PC-9 (cell line): ENCODE measurements at regions not wholly inside any gene's neighbourhood (a gene's known extent, or its start where the extent isn't known, plus 50 kb on each side); places are given as distances from the start of the nearest gene placed in this dataset.

Source experiments
- BruUV-seq: library from RNA; stranded (reverse); fragments of 400-500 nt; replicated peaks from 2 replicates; lab custom pipeline; 2021; lab: Mats Ljungman, UMichigan
- CTCF ChIA-PET: fragments of 300-600 bp; sonication (Branson Sonifier 250); formaldehyde crosslinking; loops from one replicate; lab custom pipeline; 2022; ENCODE audit warnings: antibody characterized with exemption; lab: Charles Lee
- POLR2A ChIA-PET: fragments of 300-600 bp; sonication (Branson Sonifier 250); formaldehyde crosslinking; loops from one replicate; lab custom pipeline; 2022; ENCODE audit warnings: antibody characterized with exemption; ENCODE audit not compliant: unreplicated experiment; lab: Charles Lee
- DNase-seq, 2 experiments: peaks; one replicate each; pipeline versions ENCODE4 v3.0.0 to v3.0.0-alpha.2; 2015 to 2022; ENCODE audit warnings: mixed read lengths in 1 of 2
- H2AFZ ChIP-seq: fragments of 200-600 bp; sonication (generic); 2 replicates; pipeline ENCODE4 v1.8.1; 2017; ENCODE audit warnings: antibody characterized with exemption
- H3F3A ChIP-seq: fragments of 200-600 bp; sonication (generic); 2 replicates; pipeline ENCODE4 v1.8.1; 2017; ENCODE audit warnings: antibody characterized with exemption, mild to moderate bottlenecking, low read depth; ENCODE audit not compliant: insufficient read depth
- H3K27ac ChIP-seq: fragments of 200-600 bp; sonication (generic); 2 replicates; pipeline ENCODE4 v1.6.1; 2016; ENCODE audit warnings: mixed run types
- H3K27me3 ChIP-seq: fragments of 200-600 bp; sonication (generic); 2 replicates; pipeline ENCODE4 v1.6.1; 2016; ENCODE audit warnings: low read depth, mixed run types; ENCODE audit not compliant: insufficient read depth
- H3K36me3 ChIP-seq: fragments of 200-600 bp; sonication (generic); 2 replicates; pipeline ENCODE4 v1.6.1; 2016; ENCODE audit warnings: low read depth, mixed run types
- H3K4me1 ChIP-seq: fragments of 200-600 bp; sonication (generic); replicated peaks from 2 replicates; pipeline ENCODE4 v1.6.1; 2016; ENCODE audit warnings: mixed run types; ENCODE audit not compliant: insufficient read depth
- H3K4me2 ChIP-seq: fragments of 200-600 bp; sonication (generic); 2 replicates; pipeline ENCODE4 v1.6.1; 2017; ENCODE audit warnings: mixed run types
- H3K4me3 ChIP-seq: fragments of 200-600 bp; sonication (generic); 2 replicates; pipeline ENCODE4 v1.6.1; 2016; ENCODE audit warnings: mixed run types
- H3K79me2 ChIP-seq: fragments of 200-600 bp; sonication (generic); 2 replicates; pipeline ENCODE4 v1.6.1; 2017; ENCODE audit warnings: low read depth, mixed run types
- H3K9me2 ChIP-seq: fragments of 200-600 bp; sonication (generic); 2 replicates; pipeline ENCODE4 v1.8.1; 2017; ENCODE audit warnings: mild to moderate bottlenecking; ENCODE audit not compliant: insufficient read depth
- H3K9me3 ChIP-seq: fragments of 200-600 bp; sonication (generic); 2 replicates; pipeline ENCODE4 v1.8.1; 2016; ENCODE audit warnings: low read depth; ENCODE audit not compliant: insufficient read depth
- H4K20me1 ChIP-seq: fragments of 200-600 bp; sonication (generic); 2 replicates; pipeline ENCODE4 v1.8.1; 2017; ENCODE audit not compliant: insufficient read depth
- EZH2 ChIP-seq: fragments of 200-600 bp; sonication (generic); IDR thresholded peaks from 2 replicates; pipeline ENCODE4 v1.8.0; 2017; ENCODE audit warnings: antibody characterized with exemption, low read depth
- intact Hi-C: fragments of 100-400 bp; cut with micrococcal nuclease; formaldehyde crosslinking; loops from one replicate; pipeline ENCODE4 v1.10.0; 2022; ENCODE audit not compliant: unreplicated experiment
- TF ChIP-seq, protein P1 (sequence below): fragments of 200-600 bp; sonication (generic); conservative IDR thresholded peaks from 2 replicates; pipeline ENCODE4 v1.6.1; 2017; ENCODE audit warnings: mixed run types, antibody characterized with exemption, mild to moderate bottlenecking, moderate library complexity

GRCh38 chr6:11903645-11904044 is 108.5 kb upstream of the HIVEP1 start:
- DNase-seq = no peak
- Histone ChIP-seq H2AFZ (no peak overlapping the region), H3K27ac (no peak overlapping the region), H3K4me2 (no peak overlapping the region), H3K36me3 (no peaks in the 10 kb centered on the region), H3K4me3 (no peak overlapping the region), H3K79me2 (no peaks in the 10 kb centered on the region), H3F3A (no peaks in the 10 kb centered on the region), H3K4me1 (no peaks in the 10 kb centered on the region), H4K20me1 (no peaks in the 10 kb centered on the region), H3K27me3 (no peaks in the 10 kb centered on the region), H3K9me3 (no peaks in the 10 kb centered on the region), H3K9me2 (no peaks in the 10 kb centered on the region)
- ChIA-PET POLR2A (interaction anchor here (0.6 kb wide), 1 partner anchor 68 kb away, joined by 7 read pairs; no protein-coding TSS in a partner anchor), CTCF (interaction anchor here (0.6 to 0.7 kb wide), 2 partner anchors 322 to 769 kb away, joined by 3 read pairs; no protein-coding TSS in a partner anchor)
- TF ChIP-seq, protein P1, sequence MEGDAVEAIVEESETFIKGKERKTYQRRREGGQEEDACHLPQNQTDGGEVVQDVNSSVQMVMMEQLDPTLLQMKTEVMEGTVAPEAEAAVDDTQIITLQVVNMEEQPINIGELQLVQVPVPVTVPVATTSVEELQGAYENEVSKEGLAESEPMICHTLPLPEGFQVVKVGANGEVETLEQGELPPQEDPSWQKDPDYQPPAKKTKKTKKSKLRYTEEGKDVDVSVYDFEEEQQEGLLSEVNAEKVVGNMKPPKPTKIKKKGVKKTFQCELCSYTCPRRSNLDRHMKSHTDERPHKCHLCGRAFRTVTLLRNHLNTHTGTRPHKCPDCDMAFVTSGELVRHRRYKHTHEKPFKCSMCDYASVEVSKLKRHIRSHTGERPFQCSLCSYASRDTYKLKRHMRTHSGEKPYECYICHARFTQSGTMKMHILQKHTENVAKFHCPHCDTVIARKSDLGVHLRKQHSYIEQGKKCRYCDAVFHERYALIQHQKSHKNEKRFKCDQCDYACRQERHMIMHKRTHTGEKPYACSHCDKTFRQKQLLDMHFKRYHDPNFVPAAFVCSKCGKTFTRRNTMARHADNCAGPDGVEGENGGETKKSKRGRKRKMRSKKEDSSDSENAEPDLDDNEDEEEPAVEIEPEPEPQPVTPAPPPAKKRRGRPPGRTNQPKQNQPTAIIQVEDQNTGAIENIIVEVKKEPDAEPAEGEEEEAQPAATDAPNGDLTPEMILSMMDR = no peak
- BruUV-seq = no TSS peak
- intact Hi-C loops = no loop called here

DNA sequence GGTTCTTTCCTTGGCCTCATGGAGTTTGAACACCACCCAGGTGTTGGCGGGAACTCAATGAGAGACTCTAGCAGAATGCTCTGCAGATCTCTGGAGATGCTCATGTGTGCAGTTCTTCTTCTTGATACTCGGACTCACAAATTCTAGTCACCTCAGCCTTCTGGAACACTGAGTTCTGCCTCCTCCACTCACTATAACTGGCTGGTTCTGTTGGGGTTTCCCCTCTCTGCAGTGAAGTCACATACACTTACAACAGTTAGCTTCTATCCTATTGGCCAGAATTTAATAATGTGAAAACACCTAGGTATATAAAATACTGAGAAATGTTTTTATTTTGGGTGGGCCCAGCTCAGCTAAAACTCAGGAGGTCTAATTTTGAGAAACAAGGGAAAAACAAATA is 109.6 kb upstream of the HIVEP1 start:
- Histone ChIP-seq H3K27ac (no peak overlapping the region), H3F3A (no peaks in the 10 kb centered on the region), H3K79me2 (no peaks in the 10 kb centered on the region), H3K4me2 (no peak overlapping the region), H3K9me3 (no peaks in the 10 kb centered on the region), H4K20me1 (no peaks in the 10 kb centered on the region), H2AFZ (no peak overlapping the region), H3K4me1 (no peaks in the 10 kb centered on the region), H3K4me3 (no peak overlapping the region), H3K36me3 (no peaks in the 10 kb centered on the region), H3K27me3 (no peaks in the 10 kb centered on the region), H3K9me2 (0 out of 2 replicates have a peak, but pooled peaks cover 6% of the 10 kb centered on the region)
- POLR2A ChIA-PET = no interaction called here
- CTCF ChIA-PET = no interaction called here
- intact Hi-C loops = no loop called here
- BruUV-seq = no TSS peak
- no peak for TF ChIP-seq EZH2
- TF ChIP-seq, protein P1 = no peak
- no peak for DNase-seq

- Histone ChIP-seq H3K4me2 (no peak overlapping the region), H3K9me3 (no peaks in the 10 kb centered on the region; the same call in 1 of the 2 replicates)
Observed at GRCh38 chr6:11900662-11901598, 111.2 kb upstream of the HIVEP1 start.

More at GRCh38 chr6:11900662-11901598, 111.2 kb upstream of the HIVEP1 start:
- H3K79me2 ChIP-seq = no peaks in the 10 kb centered on the region
- H3K36me3 ChIP-seq = no peaks in the 10 kb centered on the region
- no TSS peak for BruUV-seq
- no peaks in the 10 kb centered on the region for H3F3A ChIP-seq
- no peaks in the 10 kb centered on the region for H4K20me1 ChIP-seq
- no peak for TF ChIP-seq EZH2
- TF ChIP-seq, protein P1 = no peak
- H3K9me2 ChIP-seq = 0 out of 2 replicates have a peak, but pooled peaks cover 6% of the 10 kb centered on the region
- no peaks in the 10 kb centered on the region for H3K27me3 ChIP-seq
- H3K4me1 ChIP-seq = no peaks in the 10 kb centered on the region
- intact Hi-C loops = no loop called here
- DNase-seq = no peak
- H3K4me3 ChIP-seq = no peak overlapping the region
- CTCF ChIA-PET = no interaction called here
- POLR2A ChIA-PET = no interaction called here
- H2AFZ ChIP-seq = 0 out of 2 replicates have a peak overlapping the region, but pooled peaks have one; percentile 2
- no peak overlapping the region for H3K27ac ChIP-seq
